ENCODE measurements at regions not wholly inside any gene's neighbourhood (a gene's known extent, or its start where the extent isn't known, plus 50 kb on each side); places are given as distances from the start of the nearest gene placed in this dataset.

DNA sequence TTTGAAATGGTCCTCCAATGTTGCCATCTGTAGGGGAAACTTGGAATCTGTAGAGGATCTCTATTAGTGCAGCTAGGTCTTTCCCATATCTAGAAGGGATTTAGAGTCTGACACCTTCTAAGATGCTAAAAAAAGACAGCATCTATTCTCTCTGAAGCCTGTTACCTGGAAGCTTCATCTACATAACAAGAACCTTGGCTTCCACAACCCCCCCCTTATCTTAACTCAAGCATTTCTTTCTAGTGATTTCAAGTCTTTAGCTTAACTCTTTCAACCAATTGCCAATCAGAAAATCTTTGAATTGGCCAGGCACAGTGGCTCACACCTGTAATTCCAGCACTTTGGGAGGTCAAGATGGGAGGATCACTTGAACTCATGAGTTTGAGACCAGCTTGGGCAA lies 543.3 kb downstream of the TRHDE start:
- TF ChIP-seq, protein P1, sequence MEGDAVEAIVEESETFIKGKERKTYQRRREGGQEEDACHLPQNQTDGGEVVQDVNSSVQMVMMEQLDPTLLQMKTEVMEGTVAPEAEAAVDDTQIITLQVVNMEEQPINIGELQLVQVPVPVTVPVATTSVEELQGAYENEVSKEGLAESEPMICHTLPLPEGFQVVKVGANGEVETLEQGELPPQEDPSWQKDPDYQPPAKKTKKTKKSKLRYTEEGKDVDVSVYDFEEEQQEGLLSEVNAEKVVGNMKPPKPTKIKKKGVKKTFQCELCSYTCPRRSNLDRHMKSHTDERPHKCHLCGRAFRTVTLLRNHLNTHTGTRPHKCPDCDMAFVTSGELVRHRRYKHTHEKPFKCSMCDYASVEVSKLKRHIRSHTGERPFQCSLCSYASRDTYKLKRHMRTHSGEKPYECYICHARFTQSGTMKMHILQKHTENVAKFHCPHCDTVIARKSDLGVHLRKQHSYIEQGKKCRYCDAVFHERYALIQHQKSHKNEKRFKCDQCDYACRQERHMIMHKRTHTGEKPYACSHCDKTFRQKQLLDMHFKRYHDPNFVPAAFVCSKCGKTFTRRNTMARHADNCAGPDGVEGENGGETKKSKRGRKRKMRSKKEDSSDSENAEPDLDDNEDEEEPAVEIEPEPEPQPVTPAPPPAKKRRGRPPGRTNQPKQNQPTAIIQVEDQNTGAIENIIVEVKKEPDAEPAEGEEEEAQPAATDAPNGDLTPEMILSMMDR (IDR thresholded peaks at IDR 0.05; ENCODE audit: low read length) = no peak
- no peak for TF ChIP-seq EZH2 (IDR thresholded peaks at IDR 0.05; ENCODE audit: borderline replicate concordance, low read length)

Measured in OCI-LY1 (cell line).